GM21619 (cell line): ENCODE measurements at regions not wholly inside any gene's neighbourhood (a gene's known extent, or its start where the extent isn't known, plus 50 kb on each side); places are given as distances from the start of the nearest gene placed in this dataset.

Source experiments
- ATAC-seq: cut with Tn5 transposase; IDR thresholded peaks from one replicate; pipeline ENCODE4 v1.9.1; 2021; ENCODE audit not compliant: unreplicated experiment

DNA sequence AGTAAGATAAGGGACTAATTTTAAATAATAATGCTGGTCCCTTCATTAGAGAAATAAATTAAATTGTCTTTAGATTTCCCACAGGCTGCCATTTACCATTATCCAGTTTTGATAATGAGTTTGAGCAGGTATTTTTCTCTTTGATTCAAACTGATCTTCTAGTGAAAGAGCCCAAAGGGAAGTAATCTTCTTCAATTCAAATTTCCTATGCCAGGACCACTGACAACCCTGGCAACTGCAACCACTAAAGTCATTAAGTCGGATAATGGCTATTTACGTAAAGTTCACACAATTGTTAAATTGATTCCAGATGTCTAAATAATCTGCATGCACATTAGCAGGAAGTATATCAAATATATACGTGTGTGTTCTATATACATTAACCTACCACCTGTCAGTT, 399.3 kb downstream of the PTPRC start:
- ATAC-seq, result no peak

DNA sequence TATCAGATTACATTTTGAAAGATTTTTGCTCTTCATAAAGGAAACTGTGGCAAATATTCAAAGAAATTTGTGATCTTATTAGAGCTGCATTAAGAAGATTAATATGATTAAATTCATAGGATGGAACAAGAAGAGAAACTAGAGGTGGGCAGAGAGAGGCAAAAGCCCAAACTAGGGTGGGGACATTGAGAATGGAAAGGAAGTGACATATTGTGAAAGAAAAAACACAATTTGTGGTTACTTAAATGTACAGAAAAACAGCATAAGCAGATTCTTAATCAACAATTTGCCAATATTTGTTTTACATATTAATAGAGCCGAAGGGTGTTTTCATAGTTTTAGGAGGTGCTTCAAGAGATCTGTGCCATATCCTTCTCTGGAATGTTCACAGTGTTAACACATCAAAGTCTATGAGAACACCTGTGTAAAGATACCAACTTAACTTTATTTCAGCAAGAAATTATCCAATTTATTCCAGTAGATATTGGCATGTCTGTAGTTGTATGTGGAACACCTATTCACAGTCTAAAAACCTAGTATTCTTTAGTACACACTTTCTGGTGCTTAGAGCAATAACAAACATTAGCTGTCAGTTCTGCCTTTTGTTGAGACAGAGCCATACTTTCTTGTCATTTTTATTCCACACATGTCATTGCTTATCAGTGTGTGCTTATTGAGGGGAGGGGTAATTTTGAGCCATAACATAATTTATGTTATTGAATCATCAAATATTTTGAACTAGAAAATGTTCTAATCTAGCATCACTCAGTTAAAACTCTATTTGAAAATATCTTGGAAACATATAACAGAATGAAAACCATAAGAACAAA, 401.5 kb downstream of the PTPRC start:
- no peak for ATAC-seq

DNA sequence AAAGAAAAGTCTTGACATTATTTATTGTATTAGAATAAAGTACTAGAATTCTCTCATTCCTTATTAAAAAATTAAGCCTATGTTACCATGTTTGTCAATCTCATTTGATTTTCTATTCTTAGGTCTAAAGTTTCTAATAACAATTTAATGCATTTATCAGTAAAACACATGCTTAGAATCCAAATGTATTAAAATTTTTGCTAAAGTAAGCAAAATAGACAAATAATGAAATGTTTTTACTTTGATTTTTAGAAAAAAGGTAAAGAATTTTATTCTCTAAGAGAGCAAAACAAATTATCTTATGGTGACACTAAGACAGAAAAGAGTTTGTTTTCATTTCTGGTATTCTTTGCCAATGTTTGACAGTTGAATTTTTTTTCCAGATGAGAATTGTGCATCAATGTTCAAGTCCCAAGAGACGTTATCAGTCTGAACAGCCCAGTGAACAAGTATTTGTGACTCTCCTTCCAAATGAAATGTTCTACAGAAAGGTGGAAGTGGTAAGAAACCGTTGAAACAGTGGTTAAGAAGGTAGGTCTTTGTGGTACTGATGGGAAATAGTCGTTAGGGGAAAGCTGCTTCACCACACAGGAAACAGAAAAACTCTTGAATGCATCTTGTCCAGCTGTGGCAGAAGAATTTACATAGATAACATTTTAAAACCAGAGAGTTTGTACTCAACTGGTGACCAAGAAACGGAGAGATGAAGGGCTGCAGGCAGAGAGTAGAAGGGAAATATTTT, 402.5 kb downstream of the PTPRC start:
- peak; percentile 98 for ATAC-seq

DNA sequence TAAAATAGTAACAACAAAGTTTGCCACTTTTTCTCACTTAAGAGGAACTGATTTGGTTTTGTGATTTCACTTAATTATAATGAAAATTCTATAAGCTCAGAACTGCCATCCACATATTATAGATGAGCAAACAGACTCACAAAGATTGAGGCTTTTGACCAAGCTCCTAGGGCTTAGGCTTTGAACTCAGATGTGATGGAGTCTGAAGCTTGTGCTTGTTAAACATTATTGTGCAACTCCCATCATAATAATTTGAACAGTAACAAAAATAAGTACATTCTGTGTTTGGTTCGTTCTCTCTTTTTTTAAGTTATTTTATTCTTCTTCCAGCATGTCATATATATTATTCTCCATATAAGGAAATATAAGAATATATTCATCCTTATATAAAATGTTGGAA, 403.4 kb downstream of the PTPRC start:
- no peak for ATAC-seq

DNA sequence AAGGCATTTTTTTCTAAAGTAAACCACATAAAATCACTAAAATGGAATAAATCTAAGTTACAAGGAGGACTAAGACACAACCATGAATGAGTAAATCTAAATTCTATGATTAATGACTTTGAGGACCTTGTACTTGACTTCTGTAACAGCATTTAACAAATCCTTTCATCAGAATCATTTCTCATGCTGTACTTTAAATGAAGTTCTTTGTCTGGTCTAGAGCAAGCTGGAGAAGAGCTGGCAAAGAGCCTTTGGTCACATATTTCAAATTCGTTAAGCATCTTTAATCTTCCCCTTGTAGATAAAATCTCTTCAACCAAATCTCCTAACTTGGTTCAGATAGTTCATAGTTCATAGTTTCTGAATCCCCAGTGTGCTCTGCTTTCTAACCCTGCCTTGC, 405.4 kb downstream of the PTPRC start:
- no peak for ATAC-seq

DNA sequence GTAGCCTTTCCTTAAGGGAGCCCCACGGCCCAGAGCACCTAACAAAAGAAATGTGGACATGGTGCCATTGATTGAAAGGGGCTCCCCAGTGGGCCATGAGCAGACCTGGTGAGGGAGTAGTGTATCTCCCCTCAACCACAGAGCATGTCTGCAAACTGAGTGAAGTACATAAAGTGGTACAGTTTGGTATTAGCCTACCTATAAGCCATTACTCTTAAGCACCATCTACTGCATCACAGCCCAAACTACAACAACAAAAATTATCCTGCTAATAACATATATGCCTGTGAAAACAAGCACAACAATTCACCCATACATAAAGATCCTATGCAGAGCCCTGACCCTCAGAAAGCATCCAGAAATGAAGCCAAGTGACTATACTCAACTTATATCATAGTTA, 407.8 kb downstream of the PTPRC start:
- no peak for ATAC-seq

DNA sequence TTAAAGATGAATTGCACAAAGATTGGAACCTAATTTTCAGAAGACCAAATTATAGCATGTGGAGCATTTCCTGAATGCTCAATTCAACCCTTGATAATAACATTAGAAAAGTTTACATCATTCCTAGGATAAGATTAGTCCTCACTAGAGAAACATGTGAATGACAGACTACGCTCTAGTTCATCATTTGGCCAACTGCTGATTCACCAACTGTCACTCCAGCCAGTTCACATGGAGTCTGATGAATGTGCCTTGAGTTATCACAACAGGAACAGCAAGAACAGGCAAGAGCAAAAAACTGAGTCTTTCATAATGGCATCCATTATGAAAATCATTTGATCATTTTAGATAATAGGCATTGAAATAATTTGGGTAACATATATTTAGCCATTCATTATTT, 415.9 kb downstream of the PTPRC start:
- ATAC-seq, result no peak

DNA sequence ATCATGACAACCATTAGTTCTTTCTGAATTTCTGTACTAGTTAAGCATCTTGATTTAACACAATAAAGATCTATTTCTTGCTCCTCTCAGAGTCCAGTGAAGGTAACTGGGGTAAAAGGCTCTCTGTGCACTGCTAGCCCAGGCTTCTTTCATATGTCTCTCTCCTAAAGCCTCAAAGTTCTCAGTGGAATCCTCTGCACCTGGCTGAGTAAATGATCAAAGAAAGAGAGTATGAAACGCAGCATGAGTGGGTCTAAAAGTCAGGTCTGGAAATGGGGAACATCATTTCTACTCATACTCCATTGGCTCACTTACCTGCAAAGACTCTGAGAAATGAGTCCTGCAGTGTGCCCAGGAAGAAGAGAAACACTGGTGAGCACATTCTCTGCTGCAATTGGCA, 418.5 kb downstream of the PTPRC start:
- no peak for ATAC-seq

DNA sequence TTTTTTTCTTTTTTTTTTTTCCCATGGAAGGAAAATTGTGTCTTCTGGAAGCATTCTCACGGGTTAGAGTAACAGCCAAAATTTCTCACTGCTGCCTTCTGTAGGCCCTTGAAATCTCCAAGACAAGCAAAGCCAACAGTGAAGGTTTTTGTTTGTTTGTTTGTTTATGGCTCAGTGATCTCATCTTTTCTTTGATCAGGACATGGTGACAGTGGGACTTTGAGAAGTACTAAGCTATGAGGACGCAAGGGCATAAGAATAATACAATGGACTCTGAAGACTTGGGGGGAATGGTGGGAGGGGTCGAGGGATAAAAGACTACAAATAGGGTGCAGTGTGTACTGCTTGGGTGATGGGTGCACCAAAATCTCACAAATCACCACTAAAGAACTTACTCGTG, 419.4 kb downstream of the PTPRC start:
- ATAC-seq, result no peak

DNA sequence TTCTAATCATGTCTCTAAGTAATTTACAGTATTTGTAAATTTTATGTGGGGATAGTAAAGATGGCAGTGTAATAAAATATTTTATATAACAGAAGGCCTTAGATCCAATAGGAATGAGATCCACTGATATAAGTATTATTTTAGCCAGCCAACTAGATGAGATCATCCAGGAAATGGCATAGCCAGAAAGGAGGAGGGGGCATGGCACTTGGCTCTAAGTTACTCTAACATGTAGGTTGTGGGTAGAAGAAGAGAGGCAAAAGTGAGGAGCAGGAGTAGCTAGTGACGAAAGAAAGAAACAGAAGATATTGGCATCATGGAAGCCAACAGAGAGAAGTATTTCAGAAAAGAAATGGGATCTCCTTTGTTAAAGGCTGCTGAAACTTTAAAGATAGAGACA, 426.1 kb downstream of the PTPRC start:
- no peak for ATAC-seq

DNA sequence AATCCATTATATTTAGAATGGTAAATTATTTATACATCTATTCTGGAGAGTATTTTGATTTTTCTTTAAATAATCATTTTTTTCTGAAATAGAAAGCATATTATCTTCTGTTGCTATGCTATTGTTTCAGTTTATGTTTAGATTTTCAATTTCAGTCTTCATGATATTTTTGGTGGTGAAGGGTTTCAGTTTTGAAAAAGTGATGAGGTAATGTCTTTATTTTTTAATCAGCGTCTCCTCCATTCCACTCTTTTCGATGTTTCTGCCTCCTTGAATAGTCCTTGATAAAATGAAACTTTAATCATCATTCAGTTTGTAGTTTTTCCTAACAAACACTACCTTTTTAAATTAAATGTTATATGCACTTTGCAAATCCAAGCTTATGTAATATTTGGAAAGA, 428.6 kb downstream of the PTPRC start:
- peak; percentile 98 for ATAC-seq

DNA sequence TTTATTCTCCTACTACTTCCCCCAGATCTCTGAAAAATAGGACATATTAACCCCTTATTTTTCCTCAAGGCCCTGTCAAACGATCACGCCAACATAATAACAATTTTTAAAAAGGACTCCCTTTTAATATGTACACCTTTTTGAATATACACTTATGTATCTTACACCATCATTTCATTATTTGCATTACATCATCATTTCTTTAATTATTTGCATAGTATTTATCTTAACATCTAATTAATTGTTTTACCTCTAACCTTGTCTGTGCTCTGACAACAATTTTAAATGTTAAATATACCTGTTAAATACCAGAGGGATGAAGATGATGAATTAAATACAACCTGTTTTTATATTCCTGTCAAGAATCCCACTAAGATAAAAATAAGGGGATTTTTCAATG, 432.2 kb downstream of the PTPRC start:
- no peak for ATAC-seq

DNA sequence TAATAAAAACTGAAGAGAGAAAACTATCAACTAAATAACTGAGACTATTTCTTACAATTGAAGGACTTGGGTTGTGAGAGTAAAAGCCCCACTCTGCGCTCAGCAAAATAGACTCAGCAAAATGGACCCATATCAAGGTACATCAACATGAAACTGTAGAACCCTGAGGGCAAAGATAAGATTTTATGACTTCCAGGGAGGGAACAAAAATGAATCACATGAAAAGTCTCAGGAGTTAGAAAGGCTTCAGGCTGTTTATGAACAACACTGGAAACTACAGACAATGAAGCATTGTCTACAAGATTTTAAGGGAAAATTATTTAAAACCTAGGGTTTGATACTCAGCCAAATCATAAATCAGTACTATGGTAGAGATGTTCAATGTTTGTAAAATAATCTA, 434.3 kb downstream of the PTPRC start:
- ATAC-seq, result no peak

DNA sequence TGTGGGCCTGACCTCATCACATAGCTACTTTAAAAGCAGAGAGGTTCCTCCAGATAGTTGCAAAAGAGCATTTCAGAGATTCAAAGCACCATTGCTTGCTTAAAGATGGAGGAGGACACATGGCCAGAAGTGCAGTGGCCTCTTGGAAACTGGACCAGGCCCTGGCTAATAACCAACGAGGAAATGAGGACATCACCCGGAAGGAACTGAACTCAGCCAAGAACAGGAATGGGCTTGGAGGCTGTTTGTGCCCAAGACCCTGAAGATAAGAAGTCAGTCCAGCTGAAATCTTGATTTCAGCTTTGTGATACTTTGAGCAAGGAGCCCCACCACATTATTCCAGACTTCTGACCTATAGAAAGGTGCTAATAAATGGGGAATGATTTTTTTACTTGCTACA, 437.0 kb downstream of the PTPRC start:
- ATAC-seq, result no peak

DNA sequence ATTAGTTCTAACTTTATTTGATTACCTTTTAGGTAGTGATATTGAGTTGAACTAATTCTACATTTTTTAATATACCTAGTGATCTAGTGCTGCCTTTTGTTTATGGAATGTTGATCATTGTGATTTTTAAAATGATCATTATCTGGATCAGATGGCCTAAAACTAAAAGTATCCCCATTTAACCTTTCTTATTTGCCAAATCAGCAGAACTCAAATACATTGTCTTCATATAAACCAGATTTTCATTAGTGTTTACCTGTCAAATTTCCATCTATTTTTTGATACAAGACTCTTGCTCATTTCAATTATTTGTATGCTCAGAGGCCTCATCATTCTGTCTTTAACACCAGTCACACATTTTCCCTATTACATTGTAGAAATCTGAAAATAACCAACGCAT, 441.2 kb downstream of the PTPRC start:
- ATAC-seq, result no peak

DNA sequence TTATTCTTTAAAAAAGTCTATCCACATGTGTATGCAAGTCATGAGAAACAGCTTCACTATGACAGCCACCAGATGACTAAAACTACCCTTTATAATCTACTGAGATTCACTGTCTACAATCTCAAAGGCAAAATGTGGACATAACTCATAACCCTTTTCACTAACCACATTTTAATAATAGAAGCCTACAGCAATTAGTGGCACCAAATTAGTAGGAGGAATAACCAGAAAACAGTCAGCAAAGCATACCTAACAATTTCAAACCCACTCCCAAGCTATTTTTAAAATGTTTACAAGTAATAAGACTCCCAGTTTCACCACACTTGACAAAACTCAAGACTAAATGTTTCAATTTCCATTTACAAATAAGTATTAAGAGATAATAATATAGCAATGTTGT, 442.9 kb downstream of the PTPRC start:
- peak; percentile 76 for ATAC-seq

DNA sequence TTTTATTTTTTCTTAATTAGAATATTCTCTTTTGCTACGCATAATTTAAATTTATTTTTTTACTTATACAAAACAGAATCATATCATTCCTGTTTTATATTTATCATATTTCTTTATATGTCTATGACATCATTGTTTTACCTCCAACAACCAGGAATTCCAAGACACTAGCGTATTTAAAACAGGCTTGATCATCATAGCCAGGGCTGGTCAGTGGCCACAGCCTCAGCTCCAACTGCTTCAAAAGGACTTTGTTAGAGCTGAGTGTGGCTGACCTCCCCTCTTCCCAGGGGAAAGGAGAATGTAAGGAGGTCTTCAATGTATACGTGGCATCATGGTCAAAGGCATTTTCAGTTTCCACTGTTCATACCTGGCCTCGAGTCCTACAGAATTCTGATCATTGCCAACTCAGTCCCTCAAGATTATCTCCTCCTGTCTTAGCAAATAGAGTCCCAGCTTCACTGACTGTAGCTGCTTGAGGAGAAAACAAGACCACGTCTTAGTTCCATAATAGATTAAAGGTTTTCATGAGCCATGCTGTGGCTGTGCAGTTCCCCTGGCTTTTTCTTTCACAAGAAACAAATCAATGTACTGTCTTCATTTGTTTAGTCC, 444.0 kb downstream of the PTPRC start:
- ATAC-seq, result no peak

DNA sequence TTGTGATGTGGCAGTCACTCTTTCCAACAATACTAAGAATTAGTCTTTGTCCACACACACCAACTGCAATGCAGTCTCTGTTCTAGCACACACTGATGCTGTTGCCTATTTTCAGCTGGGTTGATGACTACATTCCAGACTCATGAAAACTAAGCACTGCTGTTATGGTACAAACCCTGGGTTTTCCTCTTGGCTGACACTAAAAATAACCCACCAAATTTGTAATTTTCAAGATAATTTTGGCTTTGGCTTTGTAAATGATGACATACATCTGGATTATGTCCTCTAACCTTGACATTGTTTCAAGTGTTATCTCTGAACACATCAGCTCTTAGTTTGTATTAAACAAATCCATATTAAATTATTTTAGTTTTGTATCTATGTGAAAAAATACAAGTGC, 444.8 kb downstream of the PTPRC start:
- ATAC-seq, result no peak

DNA sequence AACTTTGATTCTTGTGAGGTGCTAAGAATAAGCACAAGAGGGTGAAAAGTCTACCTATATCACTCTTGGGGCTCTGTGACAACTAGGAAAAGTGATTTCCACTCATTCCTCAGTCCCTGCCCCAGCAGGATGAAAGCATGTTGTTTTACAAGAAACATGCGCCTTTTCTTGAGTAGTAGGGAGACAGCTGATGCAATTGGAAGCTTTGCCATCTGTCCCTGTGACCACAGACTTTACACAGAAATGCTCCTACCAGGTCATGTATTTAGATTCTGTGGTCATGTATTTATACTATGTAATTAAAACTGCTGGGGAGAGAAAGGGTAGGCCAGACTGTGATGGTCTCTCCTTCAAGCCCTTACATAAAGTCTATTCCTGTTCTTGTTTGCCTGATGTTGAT, 445.5 kb downstream of the PTPRC start:
- ATAC-seq, result no peak

DNA sequence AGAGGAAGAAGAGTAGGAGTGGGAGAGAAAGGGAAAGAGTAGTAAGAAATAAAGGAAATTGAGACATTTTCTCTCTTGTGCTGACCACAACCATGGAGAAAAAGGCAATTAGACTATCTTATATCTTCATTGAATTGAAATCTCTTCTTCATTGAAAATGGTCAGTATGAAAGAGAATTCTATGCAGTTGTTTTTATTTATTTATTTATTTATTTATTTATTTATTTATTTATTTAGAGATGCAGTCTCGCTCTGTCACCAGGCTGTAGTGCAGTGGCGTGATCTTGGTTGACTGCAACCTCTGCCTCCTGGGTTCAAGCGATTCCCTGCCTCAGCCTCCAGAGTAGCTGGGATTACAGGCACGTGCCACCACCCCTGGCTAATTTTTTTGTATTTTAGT, 447.1 kb downstream of the PTPRC start:
- no peak for ATAC-seq

DNA sequence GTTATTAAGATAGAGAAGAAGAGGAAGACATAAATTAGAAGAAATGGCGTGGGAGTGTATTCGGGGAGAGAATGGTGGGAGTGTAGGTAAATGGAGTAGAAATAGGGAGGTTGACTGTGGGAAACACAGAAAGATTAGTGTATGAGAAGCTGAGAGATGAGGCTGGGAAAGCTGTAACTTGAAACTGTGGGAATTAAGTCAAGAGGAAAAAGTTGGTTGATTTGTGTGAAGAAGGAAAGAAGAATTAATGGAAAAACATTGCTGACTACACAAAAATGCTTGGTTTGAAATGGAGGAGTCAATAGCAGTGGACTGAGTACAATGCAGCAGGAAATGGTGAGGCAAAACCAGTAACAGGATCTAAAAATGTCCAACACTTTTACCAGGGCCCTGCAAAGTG, 448.3 kb downstream of the PTPRC start:
- no peak for ATAC-seq
